Keratinocyte (primary cell): ENCODE measurements at regions not wholly inside any gene's neighbourhood (a gene's known extent, or its start where the extent isn't known, plus 50 kb on each side); places are given as distances from the start of the nearest gene placed in this dataset.

ENCODE experiments used
- DNase-seq: peaks from one replicate; pipeline ENCODE4 v3.0.0-alpha.2; 2011; ENCODE audit warnings: low read depth, missing footprints, low spot score
- FAIRE-seq: peaks from 2 replicates; lab custom pipeline; 2011; peaks lifted over from hg19 to GRCh38; lab: Jason Lieb, UNC
- H2AFZ ChIP-seq: 2 replicates; pipeline ENCODE4 v1.6.0; 2012; ENCODE audit warnings: low read length, control low read depth, inconsistent platforms; ENCODE audit not compliant: control insufficient read depth
- H3K27ac ChIP-seq: 2 replicates; pipeline ENCODE4 v1.5.1; 2011; ENCODE audit warnings: low read length; ENCODE audit not compliant: control insufficient read depth, insufficient read depth
- H3K27me3 ChIP-seq: 3 replicates; pipeline ENCODE4 v1.6.0; 2011; ENCODE audit warnings: low read length; ENCODE audit not compliant: control insufficient read depth, insufficient read depth; ENCODE audit errors: extremely low read depth
- H3K36me3 ChIP-seq, 2 experiments: 2 replicates in 1 of 2; 3 replicates in 1 of 2; pipeline ENCODE4 v1.5.1; 2011; ENCODE audit warnings: low read length in 2 of 2, mild to moderate bottlenecking in 1 of 2; ENCODE audit not compliant: control insufficient read depth in 2 of 2, insufficient read depth in 2 of 2; ENCODE audit errors: extremely low read depth in 1 of 2
- H3K4me1 ChIP-seq: 3 replicates; pipeline ENCODE4 v1.5.1; 2011; ENCODE audit warnings: low read length; ENCODE audit not compliant: control insufficient read depth, insufficient read depth; ENCODE audit errors: extremely low read depth
- H3K4me2 ChIP-seq: 3 replicates; pipeline ENCODE4 v1.6.0; 2011; ENCODE audit warnings: low read depth, low read length; ENCODE audit not compliant: control insufficient read depth, insufficient read depth; ENCODE audit errors: extremely low read depth
- H3K4me3 ChIP-seq, 3 experiments: fragments of 200-600 bp in 1 of 3; sonication (generic) in 1 of 3; 2 replicates in 2 of 3; 3 replicates in 1 of 3; pipeline ENCODE4 v1.5.1; 2011 to 2016; ENCODE audit warnings: low read length in 3 of 3, mild to moderate bottlenecking in 3 of 3, control low read depth in 2 of 3, inconsistent platforms in 1 of 3, low read depth in 1 of 3, mixed read lengths in 1 of 3, mixed run types in 1 of 3, moderate library complexity in 1 of 3; ENCODE audit not compliant: control insufficient read depth in 2 of 3, insufficient read depth in 2 of 3; ENCODE audit errors: extremely low read depth in 1 of 3
- H3K79me2 ChIP-seq: 2 replicates; pipeline ENCODE4 v1.6.0; 2012; ENCODE audit warnings: low read length; ENCODE audit not compliant: control insufficient read depth, insufficient read depth
- H3K9ac ChIP-seq: 3 replicates; pipeline ENCODE4 v1.6.0; 2011; ENCODE audit warnings: low read length; ENCODE audit not compliant: control insufficient read depth, insufficient read depth; ENCODE audit errors: extremely low read depth
- H3K9me1 ChIP-seq: 3 replicates; pipeline ENCODE4 v1.6.0; 2011; ENCODE audit warnings: low read length; ENCODE audit not compliant: control insufficient read depth, insufficient read depth; ENCODE audit errors: extremely low read depth
- H3K9me3 ChIP-seq: 2 replicates; pipeline ENCODE4 v1.5.1; 2012; ENCODE audit warnings: low read depth, low read length; ENCODE audit not compliant: control insufficient read depth
- H4K20me1 ChIP-seq: 3 replicates; pipeline ENCODE4 v1.6.0; 2011; ENCODE audit warnings: low read length; ENCODE audit not compliant: control insufficient read depth, insufficient read depth; ENCODE audit errors: extremely low read depth
- CTCF ChIP-seq, 3 experiments: IDR thresholded peaks in 1 of 3; conservative IDR thresholded peaks in 1 of 3; optimal IDR thresholded peaks in 1 of 3; 2 replicates in 2 of 3; 3 replicates in 1 of 3; pipeline versions ENCODE3 to v1.5.1; 2011; ENCODE audit warnings: low read length in 3 of 3, mild to moderate bottlenecking in 3 of 3, moderate library complexity in 2 of 3, control low read depth in 1 of 3, inconsistent platforms in 1 of 3; ENCODE audit not compliant: insufficient read depth in 2 of 3; ENCODE audit errors: extremely low read depth in 1 of 3
- EZH2 ChIP-seq: IDR thresholded peaks from one replicate; pipeline ENCODE4 v1.6.1; 2012; ENCODE audit warnings: inconsistent platforms, mild to moderate bottlenecking, low read length, moderate library complexity
- dilution Hi-C: fragments of 300-500 bp; cut with MboI; formaldehyde crosslinking; loops from one replicate; pipeline ENCODE4 v1.7.0; 2020; ENCODE audit warnings: low sequenced_read_pairs; ENCODE audit not compliant: extremely low pct_ligation_motif_present

GRCh38 chrX:69073721-69074120 is 91.5 kb downstream of the PJA1 start:
- Histone ChIP-seq H3K4me2 (no peak overlapping the region), H3K36me3 (no peaks in the 10 kb centered on the region), H3K4me1 (no peaks in the 10 kb centered on the region), H3K27ac (no peak overlapping the region), H2AFZ (no peak overlapping the region), H3K9me3 (no peaks in the 10 kb centered on the region), H3K9me1 (no peaks in the 10 kb centered on the region), H3K79me2 (no peaks in the 10 kb centered on the region), H3K27me3 (peaks cover 3% of the 10 kb centered on the region), H4K20me1 (no peaks in the 10 kb centered on the region), H3K4me3 (no peak overlapping the region), H3K9ac (no peak overlapping the region)
- no peak for FAIRE-seq
- dilution Hi-C loops = no loop called here
- no peak for DNase-seq
- TF ChIP-seq CTCF (optimal IDR thresholded peaks at IDR 0.05 in 1 of 3, IDR thresholded peaks at IDR 0.05 in 1 of 3, conservative IDR thresholded peaks at IDR 0.05 in 1 of 3; ENCODE audit: extremely low read depth in 1 of 3, insufficient read depth in 2 of 3, low read length in 3 of 3) (no peak), EZH2 (no peak)

- no peak for FAIRE-seq
- dilution Hi-C loops = no loop called here
Observed at GRCh38 chrX:69073241-69073640, 92.0 kb downstream of the PJA1 start.

More at GRCh38 chrX:69073241-69073640, 92.0 kb downstream of the PJA1 start:
- TF ChIP-seq EZH2 (no peak), CTCF (optimal IDR thresholded peaks at IDR 0.05 in 1 of 3, IDR thresholded peaks at IDR 0.05 in 1 of 3, conservative IDR thresholded peaks at IDR 0.05 in 1 of 3; ENCODE audit: extremely low read depth in 1 of 3, insufficient read depth in 2 of 3, low read length in 3 of 3) (no peak)
- Histone ChIP-seq H3K4me2 (no peak overlapping the region), H4K20me1 (no peaks in the 10 kb centered on the region), H3K36me3 (no peaks in the 10 kb centered on the region), H3K27me3 (peaks cover 3% of the 10 kb centered on the region), H3K4me3 (no peak overlapping the region), H2AFZ (no peak overlapping the region), H3K9me3 (no peaks in the 10 kb centered on the region), H3K9ac (no peak overlapping the region), H3K79me2 (no peaks in the 10 kb centered on the region), H3K4me1 (no peaks in the 10 kb centered on the region), H3K27ac (no peak overlapping the region), H3K9me1 (no peaks in the 10 kb centered on the region)
- no peak for DNase-seq
